Spleen (tissue), 11 donors: ENCODE measurements at regions not wholly inside any gene's neighbourhood (a gene's known extent, or its start where the extent isn't known, plus 50 kb on each side); places are given as distances from the start of the nearest gene placed in this dataset.

Source experiments
- DNase-seq: peaks from one replicate; pipeline ENCODE4 v3.0.0-alpha.2; 2020
- H3K27ac ChIP-seq, 8 donors: fragments of 200-600 bp; sonication (generic) in 7 of 8; 1 replicate in 4 of 8; 2 replicates in 4 of 8; pipeline versions ENCODE4 v1.5.0 to v1.8.0; 2016 to 2021; ENCODE audit warnings: inconsistent platforms in 4 of 8, mild to moderate bottlenecking in 4 of 8, moderate library complexity in 1 of 8
- H3K27me3 ChIP-seq, 7 donors: fragments of 200-600 bp; sonication (generic) in 6 of 7; replicated peaks in 1 of 7; 1 replicate in 4 of 7; 2 replicates in 3 of 7; pipeline versions ENCODE4 v1.5.0 to v1.8.0; 2016 to 2021; ENCODE audit warnings: inconsistent platforms in 3 of 7, mild to moderate bottlenecking in 1 of 7
- H3K36me3 ChIP-seq, 6 donors: fragments of 200-600 bp; sonication (generic) in 5 of 6; 1 replicate in 4 of 6; 2 replicates in 2 of 6; pipeline versions ENCODE4 v1.5.0 to v1.8.0; 2016 to 2021; ENCODE audit warnings: inconsistent platforms in 2 of 6
- H3K4me1 ChIP-seq, 6 donors: fragments of 200-600 bp; sonication (generic) in 5 of 6; 1 replicate in 3 of 6; 2 replicates in 3 of 6; pipeline versions ENCODE4 v1.5.0 to v1.8.0; 2016 to 2021; ENCODE audit warnings: inconsistent platforms in 3 of 6
- H3K4me3 ChIP-seq, 8 donors: fragments of 200-600 bp; sonication (generic) in 7 of 8; 1 replicate in 4 of 8; 2 replicates in 4 of 8; pipeline versions ENCODE4 v1.5.0 to v1.8.0; 2016 to 2021; ENCODE audit warnings: inconsistent platforms in 4 of 8, mild to moderate bottlenecking in 4 of 8, moderate library complexity in 2 of 8
- H3K9me3 ChIP-seq, 8 donors: fragments of 200-600 bp; sonication (generic) in 7 of 8; 1 replicate in 4 of 8; 2 replicates in 4 of 8; pipeline versions ENCODE4 v1.5.0 to v1.8.0; 2016 to 2021; ENCODE audit warnings: inconsistent platforms in 4 of 8
- POLR2A ChIP-seq, 3 donors: fragments of 450-650 bp; IDR thresholded peaks; one replicate each; pipeline ENCODE4 v1.5.1; 2017; ENCODE audit warnings: antibody characterized with exemption in 3 of 3, mild to moderate bottlenecking in 1 of 3
- POLR2AphosphoS5 ChIP-seq, 3 donors: sonication (generic); formaldehyde crosslinking; IDR thresholded peaks; one replicate each; pipeline ENCODE4 v1.5.1; 2017; ENCODE audit warnings: antibody characterized with exemption in 3 of 3
- WGBS, 5 donors: extraction: QIAGEN DNeasy Blood & Tissue Kit in 3 of 5; methylation state at CpG; one replicate each; pipeline versions ENCODE4 v1.1.5 to v1.1.7; 2013 to 2018; 5-methylcytosine and 5-hydroxymethylcytosine counted together
- intact Hi-C: fragments of 100-400 bp; cut with DNase I; formaldehyde crosslinking; loops from one replicate; pipeline ENCODE4 v1.15.0; 2023; ENCODE audit warnings: low total_unique reads
- TF ChIP-seq, protein P1 (sequence below), 11 experiments: fragments of 200-600 bp in 7 of 11; fragments of 450-650 bp in 4 of 11; sonication (generic) in 4 of 11; IDR thresholded peaks in 8 of 11; conservative IDR thresholded peaks in 3 of 11; 1 replicate in 7 of 11; 2 replicates in 4 of 11; pipeline versions ENCODE4 v1.4.0 to v1.8.0; 2016 to 2021; ENCODE audit warnings: antibody characterized with exemption in 11 of 11, inconsistent platforms in 4 of 11, mild to moderate bottlenecking in 1 of 11
- donor health status: healthy with polysubstance abuse.
- donor health status: DM: no; HTN: no; CAD: no; lungs with moderate emphysema.
- donor health status: DM: no; HTN: no; CAD: no.
- donor health status: Bipolar disorder and iron deficiency.
- donor health status: healthy.
- donor health status: DM: no; HTN: no; CAD: no.
- donor health status: DM: yes; HTN: yes; CAD: no.

DNA sequence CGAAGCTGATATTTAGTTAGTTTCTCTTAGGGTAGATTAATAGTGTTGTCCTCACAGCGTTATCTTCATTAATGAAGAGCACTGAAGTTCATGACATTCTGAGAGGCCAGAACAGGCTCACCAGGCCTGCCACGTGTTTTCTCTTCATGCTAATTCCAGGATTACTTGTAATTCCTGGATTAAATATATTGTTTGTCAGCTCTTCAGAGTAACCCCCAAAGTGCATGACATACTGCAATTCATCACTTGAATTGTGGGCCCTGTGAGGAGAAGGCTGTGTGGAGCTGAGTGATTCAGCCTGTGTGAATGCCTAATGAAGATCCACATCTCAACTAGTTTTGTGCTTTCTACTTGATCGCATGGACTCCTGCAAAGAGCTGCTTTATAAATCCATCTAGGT is 401.0 kb upstream of the ADAMTSL1 start:
- DNase-seq: no peak
- Histone ChIP-seq H3K4me1 (no peaks in the 10 kb centered on the region), H3K4me3 (no peak overlapping the region), H3K27me3 (no peaks in the 10 kb centered on the region), H3K27ac (no peak overlapping the region), H3K9me3 (no peaks in the 10 kb centered on the region), H3K36me3 (no peaks in the 10 kb centered on the region)
- intact Hi-C loops: no loop called here
- TF ChIP-seq, protein P1, sequence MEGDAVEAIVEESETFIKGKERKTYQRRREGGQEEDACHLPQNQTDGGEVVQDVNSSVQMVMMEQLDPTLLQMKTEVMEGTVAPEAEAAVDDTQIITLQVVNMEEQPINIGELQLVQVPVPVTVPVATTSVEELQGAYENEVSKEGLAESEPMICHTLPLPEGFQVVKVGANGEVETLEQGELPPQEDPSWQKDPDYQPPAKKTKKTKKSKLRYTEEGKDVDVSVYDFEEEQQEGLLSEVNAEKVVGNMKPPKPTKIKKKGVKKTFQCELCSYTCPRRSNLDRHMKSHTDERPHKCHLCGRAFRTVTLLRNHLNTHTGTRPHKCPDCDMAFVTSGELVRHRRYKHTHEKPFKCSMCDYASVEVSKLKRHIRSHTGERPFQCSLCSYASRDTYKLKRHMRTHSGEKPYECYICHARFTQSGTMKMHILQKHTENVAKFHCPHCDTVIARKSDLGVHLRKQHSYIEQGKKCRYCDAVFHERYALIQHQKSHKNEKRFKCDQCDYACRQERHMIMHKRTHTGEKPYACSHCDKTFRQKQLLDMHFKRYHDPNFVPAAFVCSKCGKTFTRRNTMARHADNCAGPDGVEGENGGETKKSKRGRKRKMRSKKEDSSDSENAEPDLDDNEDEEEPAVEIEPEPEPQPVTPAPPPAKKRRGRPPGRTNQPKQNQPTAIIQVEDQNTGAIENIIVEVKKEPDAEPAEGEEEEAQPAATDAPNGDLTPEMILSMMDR (IDR thresholded peaks at IDR 0.05 in 8 of 11, conservative IDR thresholded peaks at IDR 0.05 in 3 of 11): no peak
- TF ChIP-seq POLR2A (IDR thresholded peaks at IDR 0.05) (no peak), POLR2AphosphoS5 (IDR thresholded peaks at IDR 0.05) (no peak)
- 81 to 88% (median 85%) methylated on average over 4 of the region's 4 CpGs for WGBS, 5 donors

DNA sequence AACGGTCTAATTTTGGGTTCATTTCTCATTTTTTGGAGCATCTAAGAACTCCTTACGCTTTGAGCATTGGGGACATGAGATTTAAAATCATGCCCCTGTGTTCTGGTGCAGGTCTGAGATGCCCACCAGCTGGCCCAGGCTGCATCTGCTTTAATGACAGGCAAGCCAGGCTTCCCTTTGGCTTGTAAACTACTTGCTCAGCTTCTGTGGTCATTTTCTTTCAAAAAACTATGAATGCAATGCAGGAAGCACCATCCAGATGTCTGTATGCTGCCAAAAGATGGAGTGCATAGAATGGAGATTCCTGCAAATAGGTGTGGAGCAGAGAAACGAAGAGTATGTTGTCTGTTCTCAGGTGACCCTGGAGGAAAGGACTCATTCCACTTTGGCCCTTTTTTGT is 399.9 kb upstream of the ADAMTSL1 start:
- H3K9me3 ChIP-seq: no peaks in the 10 kb centered on the region
- intact Hi-C loops: no loop called here
- no peaks in the 10 kb centered on the region for H3K36me3 ChIP-seq
- H3K27ac ChIP-seq: peak overlapping the region in 2 of 8 donors; percentile 3 to 51
- H3K4me3 ChIP-seq: no peak overlapping the region
- 24 to 32% (median 29%) methylated on average over 3 of the region's 3 CpGs for WGBS, 5 donors
- H3K27me3 ChIP-seq: no peaks in the 10 kb centered on the region
- TF ChIP-seq POLR2AphosphoS5 (IDR thresholded peaks at IDR 0.05): no peak
- no peak for TF ChIP-seq POLR2A (IDR thresholded peaks at IDR 0.05)
- TF ChIP-seq, protein P1 (IDR thresholded peaks at IDR 0.05 in 8 of 11, conservative IDR thresholded peaks at IDR 0.05 in 3 of 11): no peak
- no peaks in the 10 kb centered on the region for H3K4me1 ChIP-seq
- DNase-seq: no peak

DNA sequence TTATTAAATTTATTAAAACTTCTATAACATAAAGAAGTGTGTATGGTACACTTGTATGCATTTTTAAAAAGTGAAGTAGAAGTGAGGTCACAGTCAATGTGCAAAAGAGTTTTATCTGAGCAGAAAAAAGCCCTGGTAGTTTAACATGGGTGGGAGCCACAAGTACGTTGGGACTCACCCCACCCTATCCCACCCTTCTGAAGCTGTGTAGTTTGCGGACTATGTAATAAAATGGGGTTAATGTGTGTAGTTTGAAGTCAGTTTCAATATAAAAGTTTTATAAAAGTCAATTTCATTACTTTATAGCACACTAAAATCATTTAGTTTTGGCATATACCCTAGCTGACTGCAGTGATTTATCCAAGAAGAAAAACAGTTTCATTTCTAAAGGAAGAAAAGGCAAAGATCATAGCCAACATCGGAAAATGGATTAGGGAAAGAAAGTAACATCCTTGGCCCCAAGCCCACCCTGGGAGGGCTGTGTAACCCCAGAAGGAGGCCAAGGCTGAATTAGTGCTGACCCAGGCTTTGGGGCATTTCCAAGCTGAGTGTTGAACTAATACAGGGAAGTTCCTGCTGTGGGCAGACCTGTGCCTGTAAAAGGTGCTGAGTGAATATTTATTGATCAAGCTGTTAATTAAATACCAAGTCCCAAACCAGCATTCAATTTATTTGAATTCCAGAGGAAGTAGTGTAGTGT is 398.6 kb upstream of the ADAMTSL1 start:
- 50 to 74% (median 70%) methylated on average over 3 of the region's 3 CpGs for WGBS, 5 donors
- TF ChIP-seq POLR2AphosphoS5 (IDR thresholded peaks at IDR 0.05) (no peak), POLR2A (IDR thresholded peaks at IDR 0.05) (no peak)
- TF ChIP-seq, protein P1 (IDR thresholded peaks at IDR 0.05 in 8 of 11, conservative IDR thresholded peaks at IDR 0.05 in 3 of 11): no peak
- no peaks in the 10 kb centered on the region for H3K36me3 ChIP-seq
- no peak overlapping the region for H3K4me3 ChIP-seq
- DNase-seq: no peak
- H3K4me1 ChIP-seq: no peaks in the 10 kb centered on the region
- H3K9me3 ChIP-seq: no peaks in the 10 kb centered on the region
- intact Hi-C loops: no loop called here
- H3K27me3 ChIP-seq: no peaks in the 10 kb centered on the region
- H3K27ac ChIP-seq: peak overlapping the region in 1 of 8 donors; percentile 51

- WGBS, 5 donors: 81 to 91% (median 83%) methylated on average over 8 of the region's 8 CpGs
- no peak overlapping the region for H3K4me3 ChIP-seq
- no peak overlapping the region for H3K27ac ChIP-seq
- H3K9me3 ChIP-seq: no peaks in the 10 kb centered on the region
- no peaks in the 10 kb centered on the region for H3K27me3 ChIP-seq
- no peak for DNase-seq
- intact Hi-C loops: no loop called here
- H3K4me1 ChIP-seq: no peaks in the 10 kb centered on the region
- no peak for TF ChIP-seq POLR2AphosphoS5 (IDR thresholded peaks at IDR 0.05)
- TF ChIP-seq, protein P1 (IDR thresholded peaks at IDR 0.05 in 8 of 11, conservative IDR thresholded peaks at IDR 0.05 in 3 of 11): no peak
- no peak for TF ChIP-seq POLR2A (IDR thresholded peaks at IDR 0.05)
- H3K36me3 ChIP-seq: no peaks in the 10 kb centered on the region
Observed at GRCh38 chr9:18077941-18078678, 395.8 kb upstream of the ADAMTSL1 start.
